IMR-90 (cell line): ENCODE measurements at regions not wholly inside any gene's neighbourhood (a gene's known extent, or its start where the extent isn't known, plus 50 kb on each side); places are given as distances from the start of the nearest gene placed in this dataset.

Experiments
- ATAC-seq: fragments of 200-7000 bp; cut with Tn5 transposase; 2 replicates; pipeline ENCODE4 v1.9.1; 2020; ENCODE audit warnings: low read depth, mild to moderate bottlenecking, moderate library complexity
- BruUV-seq: library from RNA; stranded (reverse); fragments of 400-500 nt; replicated peaks from 2 replicates; lab custom pipeline; 2021; lab: Mats Ljungman, UMichigan
- CTCF ChIA-PET: fragments of 300-600 bp; formaldehyde crosslinking; extraction: SDS; loops from one replicate; lab custom pipeline; 2021; ENCODE audit warnings: antibody characterized with exemption; lab: Yijun Ruan, JAX
- POLR2A ChIA-PET: fragments of 300-600 bp; sonication (Branson Sonifier 250); formaldehyde crosslinking; loops from one replicate; lab custom pipeline; 2022; ENCODE audit warnings: antibody characterized with exemption; ENCODE audit not compliant: unreplicated experiment; lab: Charles Lee
- DNase-seq: peaks from one replicate; pipeline ENCODE4 v3.0.0; 2013
- H2AFZ ChIP-seq: replicated peaks from 2 replicates; pipeline ENCODE3; 2013; ENCODE audit warnings: low read length, mild to moderate bottlenecking; ENCODE audit not compliant: poor library complexity
- H2AK5ac ChIP-seq: 2 replicates; pipeline ENCODE4 v1.6.1; 2013; ENCODE audit warnings: low read depth, low read length, inconsistent platforms
- H2AK9ac ChIP-seq: replicated peaks from 2 replicates; pipeline ENCODE3; 2013; ENCODE audit warnings: mild to moderate bottlenecking, low read depth, low read length, moderate library complexity; ENCODE audit not compliant: poor library complexity
- H2BK120ac ChIP-seq: 2 replicates; pipeline ENCODE4 v1.6.1; 2013; ENCODE audit warnings: low read depth, low read length, inconsistent platforms
- H2BK15ac ChIP-seq: 3 replicates; pipeline ENCODE4 v1.6.1; 2013; ENCODE audit warnings: low read depth, low read length, inconsistent platforms
- H2BK20ac ChIP-seq: 2 replicates; pipeline ENCODE4 v1.6.1; 2013; ENCODE audit warnings: low read depth, mild to moderate bottlenecking, inconsistent platforms, low read length, moderate library complexity
- H2BK5ac ChIP-seq: 2 replicates; pipeline ENCODE4 v1.6.1; 2013; ENCODE audit warnings: mild to moderate bottlenecking, low read depth, low read length, inconsistent platforms; ENCODE audit not compliant: poor library complexity, severe bottlenecking
- H3K14ac ChIP-seq: replicated peaks from 2 replicates; pipeline ENCODE4 v1.6.1; 2013; ENCODE audit warnings: low read depth, low read length, inconsistent platforms
- H3K18ac ChIP-seq: 2 replicates; pipeline ENCODE4 v1.6.1; 2013; ENCODE audit warnings: low read depth, low read length, control low read depth
- H3K23ac ChIP-seq: 2 replicates; pipeline ENCODE4 v1.6.1; 2013; ENCODE audit warnings: low read depth, low read length, inconsistent platforms
- H3K27ac ChIP-seq: 2 replicates; pipeline ENCODE4 v1.5.1; 2013; ENCODE audit warnings: mild to moderate bottlenecking, control low read depth, low read length; ENCODE audit not compliant: insufficient read depth
- H3K27me3 ChIP-seq: 2 replicates; pipeline ENCODE4 v1.6.1; 2013; ENCODE audit warnings: low read length; ENCODE audit not compliant: control insufficient read depth, insufficient read depth
- H3K36me3 ChIP-seq: 2 replicates; pipeline ENCODE4 v1.6.1; 2013; ENCODE audit warnings: low read length, mixed read lengths; ENCODE audit not compliant: control insufficient read depth, insufficient read depth
- H3K4ac ChIP-seq: 2 replicates; pipeline ENCODE4 v1.6.1; 2013; ENCODE audit warnings: low read depth, low read length, inconsistent platforms
- H3K4me1 ChIP-seq: 2 replicates; pipeline ENCODE4 v1.6.1; 2013; ENCODE audit warnings: low read length, mixed read lengths; ENCODE audit not compliant: control insufficient read depth, insufficient read depth
- H3K4me2 ChIP-seq: 2 replicates; pipeline ENCODE4 v1.6.1; 2013; ENCODE audit warnings: low read depth, mild to moderate bottlenecking, control low read depth, low read length, moderate library complexity
- H3K4me3 ChIP-seq: 2 replicates; pipeline ENCODE4 v1.5.1; 2013; ENCODE audit warnings: low read depth, mild to moderate bottlenecking, control low read depth, low read length, moderate library complexity; ENCODE audit not compliant: insufficient read depth
- H3K56ac ChIP-seq: 2 replicates; pipeline ENCODE4 v1.6.1; 2013; ENCODE audit warnings: low read length, inconsistent platforms; ENCODE audit not compliant: insufficient read depth; ENCODE audit errors: extremely low read depth
- H3K79me1 ChIP-seq, 2 experiments: 2 replicates each; pipeline ENCODE4 v1.6.1; 2013; ENCODE audit warnings: low read length in 2 of 2, inconsistent platforms in 1 of 2, low read depth in 1 of 2
- H3K9ac ChIP-seq: 2 replicates; pipeline ENCODE4 v1.6.1; 2013; ENCODE audit warnings: low read depth, low read length, control low read depth
- H3K9me1 ChIP-seq: 2 replicates; pipeline ENCODE4 v1.6.1; 2013; ENCODE audit warnings: low read length, inconsistent platforms; ENCODE audit not compliant: insufficient read depth
- H3K9me3 ChIP-seq: 2 replicates; pipeline ENCODE4 v1.6.1; 2013; ENCODE audit warnings: low read length; ENCODE audit not compliant: control insufficient read depth, insufficient read depth
- H4K20me1 ChIP-seq: 2 replicates; pipeline ENCODE4 v1.6.1; 2013; ENCODE audit warnings: low read length, inconsistent platforms; ENCODE audit not compliant: insufficient read depth
- H4K5ac ChIP-seq: 2 replicates; pipeline ENCODE4 v1.6.1; 2013; ENCODE audit warnings: mild to moderate bottlenecking, low read depth, low read length, control low read depth
- H4K8ac ChIP-seq, 2 experiments: 2 replicates each; pipeline ENCODE4 v1.6.1; 2013; ENCODE audit warnings: low read depth in 2 of 2, low read length in 2 of 2, control low read depth in 1 of 2, inconsistent platforms in 1 of 2
- H4K91ac ChIP-seq: 2 replicates; pipeline ENCODE4 v1.6.1; 2013; ENCODE audit warnings: low read depth, low read length, inconsistent platforms; ENCODE audit not compliant: insufficient read depth
- BHLHE40 ChIP-seq: fragments of 150-350 bp; IDR thresholded peaks from 2 replicates; pipeline ENCODE4 v1.6.1; 2016; ENCODE audit warnings: mild to moderate bottlenecking, low read depth, low read length
- FOS ChIP-seq: fragments of 150-350 bp; IDR thresholded peaks from 2 replicates; pipeline ENCODE4 v1.6.1; 2016; ENCODE audit warnings: low read depth, low read length
- RFX5 ChIP-seq: IDR thresholded peaks from 2 replicates; pipeline ENCODE4 v1.8.0; 2012; ENCODE audit warnings: low read depth, mild to moderate bottlenecking, low read length, moderate library complexity
- dilution Hi-C: fragments of 300-500 bp; cut with HindIII; formaldehyde crosslinking; loops from one replicate; pipeline ENCODE4 v1.14.3; 2018; ENCODE audit warnings: low sequenced_read_pairs; ENCODE audit not compliant: unreplicated experiment
- in situ Hi-C: fragments of 300-500 bp; cut with MboI; formaldehyde crosslinking; loops from 3 replicates; pipeline ENCODE4 v1.14.3; 2019; ENCODE audit warnings: low sequenced_read_pairs, inconsistent platforms, mixed read lengths
- intact Hi-C: fragments of 100-400 bp; cut with micrococcal nuclease; formaldehyde crosslinking; loops from 2 replicates; pipeline ENCODE4 v1.10.0; 2022
- TF ChIP-seq, protein P1 (sequence below): fragments of 150-350 bp; IDR thresholded peaks from 2 replicates; pipeline ENCODE4 v1.6.1; 2016; ENCODE audit warnings: low read depth, mild to moderate bottlenecking, low read length, moderate library complexity, borderline replicate concordance

DNA sequence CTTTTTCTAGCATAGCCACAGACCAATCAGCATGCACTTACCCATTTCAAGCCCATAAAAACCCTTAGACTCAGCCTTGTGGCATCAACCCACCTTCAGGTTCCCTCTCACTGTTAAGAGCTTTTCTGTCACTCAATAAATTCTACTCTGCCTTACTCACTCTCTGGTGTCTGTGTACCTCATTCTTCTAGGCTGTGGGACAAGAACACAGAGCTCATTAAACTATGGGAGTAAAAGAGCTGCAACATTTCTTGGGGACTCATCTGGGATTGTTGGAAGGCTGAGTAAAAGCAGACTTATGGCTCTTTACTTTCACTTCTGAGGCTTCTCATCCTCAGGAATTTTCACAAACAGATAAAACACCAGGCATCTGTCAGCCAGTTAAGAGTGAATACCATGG lies 879.3 kb downstream of the ROBO2 start:
- no peaks in the 10 kb centered on the region for H3K27me3 ChIP-seq
- H3K27ac ChIP-seq = no peak overlapping the region
- no peak overlapping the region for H3K14ac ChIP-seq
- no peak for ATAC-seq
- intact Hi-C loops = no loop called here
- H2BK5ac ChIP-seq = no peak overlapping the region
- no peaks in the 10 kb centered on the region for H3K9me1 ChIP-seq
- H2BK120ac ChIP-seq = no peak overlapping the region
- no peaks in the 10 kb centered on the region for H4K20me1 ChIP-seq
- H3K36me3 ChIP-seq = no peaks in the 10 kb centered on the region
- H3K23ac ChIP-seq = no peak overlapping the region
- no peak overlapping the region for H2BK15ac ChIP-seq
- H2AK9ac ChIP-seq = no peak overlapping the region
- H2AK5ac ChIP-seq = no peak overlapping the region
- H3K79me1 ChIP-seq = no peaks in the 10 kb centered on the region
- H3K9me3 ChIP-seq = peaks cover 3% of the 10 kb centered on the region; the same call in 1 of the 2 replicates
- no peaks in the 10 kb centered on the region for H3K4me1 ChIP-seq
- BruUV-seq = no TSS peak
- dilution Hi-C loops = no loop called here
- in situ Hi-C loops = no loop called here
- H4K5ac ChIP-seq = no peak overlapping the region
- H2BK20ac ChIP-seq = no peak overlapping the region
- CTCF ChIA-PET = no interaction called here
- no peak overlapping the region for H3K4ac ChIP-seq
- H2AFZ ChIP-seq = no peak overlapping the region
- DNase-seq = no peak
- TF ChIP-seq FOS (no peak), RFX5 (no peak), BHLHE40 (no peak)
- TF ChIP-seq, protein P1, sequence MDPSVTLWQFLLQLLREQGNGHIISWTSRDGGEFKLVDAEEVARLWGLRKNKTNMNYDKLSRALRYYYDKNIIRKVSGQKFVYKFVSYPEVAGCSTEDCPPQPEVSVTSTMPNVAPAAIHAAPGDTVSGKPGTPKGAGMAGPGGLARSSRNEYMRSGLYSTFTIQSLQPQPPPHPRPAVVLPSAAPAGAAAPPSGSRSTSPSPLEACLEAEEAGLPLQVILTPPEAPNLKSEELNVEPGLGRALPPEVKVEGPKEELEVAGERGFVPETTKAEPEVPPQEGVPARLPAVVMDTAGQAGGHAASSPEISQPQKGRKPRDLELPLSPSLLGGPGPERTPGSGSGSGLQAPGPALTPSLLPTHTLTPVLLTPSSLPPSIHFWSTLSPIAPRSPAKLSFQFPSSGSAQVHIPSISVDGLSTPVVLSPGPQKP = no peak
- no peak overlapping the region for H3K56ac ChIP-seq
- H3K9ac ChIP-seq = no peak overlapping the region
- no peak overlapping the region for H3K4me3 ChIP-seq
- H4K91ac ChIP-seq = no peak overlapping the region
- no peak overlapping the region for H3K4me2 ChIP-seq
- POLR2A ChIA-PET = no interaction called here
- no peak overlapping the region for H4K8ac ChIP-seq
- no peak overlapping the region for H3K18ac ChIP-seq
